ENCODE measurements at regions not wholly inside any gene's neighbourhood (a gene's known extent, or its start where the extent isn't known, plus 50 kb on each side); places are given as distances from the start of the nearest gene placed in this dataset.

GRCh38 chr10:43702213-43702935 lies 53.7 kb upstream of the ZNF32 start:
- no peak for DNase-seq

GRCh38 chr10:43701295-43701694 lies 52.6 kb upstream of the ZNF32 start:
- no peak for DNase-seq

- no peak for DNase-seq
Measured at GRCh38 chr10:43700306-43700705, 51.6 kb upstream of the ZNF32 start.

- DNase-seq, result no peak
Measured at GRCh38 chr10:43699516-43699915, 50.8 kb upstream of the ZNF32 start.
